ENCODE measurements at regions not wholly inside any gene's neighbourhood (a gene's known extent, or its start where the extent isn't known, plus 50 kb on each side); places are given as distances from the start of the nearest gene placed in this dataset.

DNA sequence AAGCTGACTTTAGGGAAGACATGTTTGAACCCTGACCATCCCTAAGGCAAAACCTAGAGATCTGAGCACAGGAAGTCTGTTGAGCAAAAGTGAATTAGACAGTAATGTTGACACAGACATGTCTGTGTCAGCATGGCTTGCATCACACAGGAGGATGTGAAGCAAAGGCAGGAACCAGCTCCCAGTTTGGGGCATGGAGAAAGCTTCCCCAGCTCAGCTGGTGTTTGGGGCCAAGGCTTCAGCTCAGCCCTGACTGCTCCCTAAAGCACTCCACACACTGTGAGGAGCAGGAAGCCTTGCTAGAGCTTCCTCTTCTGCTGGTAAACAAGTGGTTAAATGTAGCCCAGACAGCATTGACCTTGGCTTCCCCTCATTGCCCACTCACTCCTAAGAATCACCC, 153.8 kb upstream of the UBL3 start:
- no peak for DNase-seq (ENCODE audit: low read depth in 1 of 2, low spot score in 1 of 2)

DNA sequence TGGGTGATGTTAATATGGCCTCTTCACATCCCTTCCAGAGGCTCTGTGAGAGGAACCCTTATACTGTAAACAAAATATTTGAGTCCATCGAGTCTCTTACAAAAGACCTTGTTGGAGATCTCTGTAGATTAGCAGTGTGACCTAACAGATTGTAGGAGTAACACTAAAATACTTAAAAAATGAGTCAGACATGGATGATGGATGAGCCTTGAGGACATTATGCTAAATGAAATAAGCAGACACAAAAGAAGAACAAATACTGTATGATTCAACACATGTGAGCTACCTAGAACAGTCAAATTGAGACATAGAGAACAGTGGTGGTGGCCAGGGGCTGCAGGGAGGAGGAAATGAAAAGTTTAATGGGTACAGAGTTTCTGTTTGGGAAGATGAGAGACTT, 152.2 kb upstream of the UBL3 start:
- DNase-seq (ENCODE audit: low read depth in 1 of 2, low spot score in 1 of 2): no peak

- no peak for DNase-seq (ENCODE audit: low read depth in 1 of 2, low spot score in 1 of 2)
Measured at GRCh38 chr13:30000370-30000765, 150.0 kb upstream of the UBL3 start.

DNA sequence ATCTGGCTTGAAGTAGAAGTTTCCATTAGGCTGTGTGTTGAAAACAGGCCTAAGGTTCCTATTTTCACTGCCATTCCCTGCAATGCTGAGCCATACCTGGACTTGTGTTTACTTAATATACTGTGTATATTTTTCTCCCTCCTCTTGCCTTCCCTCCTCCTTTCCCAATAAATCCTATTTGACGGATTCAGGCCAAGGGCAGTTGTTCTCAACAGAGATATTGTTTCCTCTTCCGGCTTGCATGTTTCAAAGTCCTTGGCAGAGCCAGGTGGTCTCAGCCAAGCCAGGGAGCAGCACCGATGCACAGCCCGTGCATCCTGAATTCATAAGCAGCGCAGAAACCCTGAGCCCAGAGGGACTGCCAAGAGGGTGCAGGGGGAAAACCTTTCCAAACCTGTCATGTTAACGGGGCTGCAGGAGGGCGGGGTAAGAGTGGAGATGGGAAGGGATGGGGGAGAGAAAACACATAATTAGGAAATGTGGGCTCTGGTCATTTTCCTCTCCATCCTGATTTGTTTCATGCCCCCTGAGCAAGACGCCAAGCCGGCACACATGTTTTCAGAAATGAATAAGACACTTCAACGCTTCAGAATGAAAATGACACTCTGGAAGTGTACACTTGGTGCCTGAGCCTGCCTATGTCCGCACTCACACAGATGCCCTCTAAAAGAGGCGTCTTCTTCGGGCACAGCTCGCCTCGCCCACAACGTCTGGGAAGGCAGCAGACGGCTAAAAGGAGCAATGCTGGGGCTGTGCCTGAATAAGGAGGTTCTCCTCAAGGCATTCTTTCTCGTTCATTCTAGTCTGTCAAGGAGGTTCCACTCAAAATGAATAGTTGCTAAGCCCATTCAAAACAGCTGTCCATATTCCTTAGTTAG, 149.3 kb upstream of the UBL3 start:
- no peak for DNase-seq (ENCODE audit: low read depth in 1 of 2, low spot score in 1 of 2)

DNA sequence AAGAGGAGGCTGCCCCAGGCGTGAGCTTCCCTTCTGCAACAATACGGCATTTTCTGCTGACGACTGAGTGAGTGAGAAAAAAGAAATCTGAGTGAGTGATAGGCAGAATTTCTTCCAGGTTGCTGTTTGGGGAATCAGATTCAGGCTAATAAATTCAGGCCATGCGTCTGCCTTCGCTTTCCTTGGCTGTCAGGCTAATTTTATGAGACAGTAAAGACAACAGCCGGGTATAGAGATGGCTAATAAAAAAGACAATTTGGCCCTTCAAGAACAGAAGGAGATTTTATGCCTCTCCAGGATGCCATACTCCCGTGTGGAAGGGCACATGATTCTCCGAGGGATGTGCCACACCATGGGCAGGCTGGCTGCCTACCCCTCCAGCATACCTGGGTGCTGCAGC, 145.9 kb upstream of the UBL3 start:
- DNase-seq (ENCODE audit: low read depth in 1 of 2, low spot score in 1 of 2): no peak

GRCh38 chr13:29994911-29995595, 144.6 kb upstream of the UBL3 start:
- DNase-seq (ENCODE audit: low read depth in 1 of 2, low spot score in 1 of 2): no peak

GRCh38 chr13:29993716-29994488, 143.5 kb upstream of the UBL3 start:
- DNase-seq (ENCODE audit: low read depth in 1 of 2, low spot score in 1 of 2): no peak

DNA sequence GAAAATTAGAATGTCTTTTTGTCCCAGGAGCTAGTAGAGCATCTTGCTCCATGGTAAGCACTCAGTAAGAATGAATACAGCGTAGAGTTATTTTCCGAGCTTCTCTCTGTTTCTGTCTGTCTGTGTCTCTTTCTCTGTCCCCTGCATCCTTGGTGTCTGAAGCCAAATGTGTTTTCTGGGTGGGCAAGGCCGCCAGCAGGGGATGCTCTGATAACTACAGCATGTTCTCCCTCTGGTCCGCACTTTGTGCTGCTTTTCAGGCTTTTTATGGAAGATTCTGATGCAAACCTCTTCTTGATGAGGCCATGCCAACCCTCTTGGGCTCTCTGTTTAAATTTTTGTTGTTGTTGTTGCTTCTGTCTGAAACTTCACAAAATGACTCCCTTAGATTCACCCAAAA, 142.8 kb upstream of the UBL3 start:
- DNase-seq (ENCODE audit: low read depth in 1 of 2, low spot score in 1 of 2): no peak

DNA sequence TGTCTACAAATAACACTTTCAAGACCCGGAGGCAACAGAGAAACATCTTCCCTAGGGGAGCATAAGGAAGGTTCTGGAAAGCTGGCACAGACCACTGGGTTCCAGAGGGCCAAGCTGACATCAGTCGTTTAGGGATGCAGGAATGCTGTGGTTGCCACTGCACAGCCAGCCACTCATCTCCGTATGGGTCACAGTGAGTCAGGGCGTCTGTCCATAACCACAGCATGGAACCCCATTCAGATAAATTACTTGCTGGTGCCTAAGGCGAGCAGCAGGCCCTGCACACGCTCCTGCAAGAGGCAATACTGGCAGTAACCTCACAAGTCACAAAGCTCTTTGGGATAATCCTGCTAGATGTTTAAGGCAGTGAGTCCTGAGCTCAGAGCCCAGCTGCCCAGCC, 140.9 kb upstream of the UBL3 start:
- no peak for DNase-seq (ENCODE audit: low read depth in 1 of 2, low spot score in 1 of 2)

DNA sequence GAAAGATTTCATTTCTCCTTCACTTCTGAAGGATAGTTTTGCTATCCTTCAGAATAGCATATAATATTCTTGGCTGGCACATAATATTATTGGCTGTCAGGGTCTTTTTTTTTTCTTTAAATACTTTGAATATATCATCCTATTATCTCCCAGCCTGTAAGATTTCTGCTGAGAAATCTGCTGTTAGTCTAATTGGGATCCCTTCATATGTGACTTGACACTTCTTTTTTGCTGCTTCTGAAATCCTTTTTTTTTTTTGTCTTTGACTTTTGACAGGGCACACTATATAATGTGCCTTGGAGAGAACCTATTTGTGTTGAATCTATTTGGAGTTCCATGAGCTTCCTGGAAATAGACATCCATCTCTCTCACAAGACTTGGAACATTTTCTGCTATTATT, 136.9 kb upstream of the UBL3 start:
- DNase-seq (ENCODE audit: low read depth in 1 of 2, low spot score in 1 of 2): no peak

DNA sequence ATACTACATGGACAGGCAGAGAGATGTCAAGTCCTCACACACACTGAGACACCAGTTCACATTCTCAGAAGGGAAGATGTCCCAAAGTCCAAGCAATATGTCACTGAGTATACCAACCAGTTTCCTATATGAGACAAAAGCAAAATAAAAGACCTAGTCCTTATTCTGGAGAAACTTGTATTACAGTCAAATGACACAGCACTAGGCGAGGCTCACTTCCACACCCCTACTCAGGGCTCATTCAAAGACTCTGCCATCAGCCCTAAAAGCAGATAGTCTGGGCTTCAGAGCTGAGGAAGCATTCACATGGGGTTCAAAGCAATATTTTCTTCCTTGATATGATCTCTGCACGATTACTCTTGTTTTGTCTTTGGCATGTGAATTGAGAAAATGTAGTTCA, 129.9 kb upstream of the UBL3 start:
- DNase-seq (ENCODE audit: low read depth in 1 of 2, low spot score in 1 of 2): no peak

DNA sequence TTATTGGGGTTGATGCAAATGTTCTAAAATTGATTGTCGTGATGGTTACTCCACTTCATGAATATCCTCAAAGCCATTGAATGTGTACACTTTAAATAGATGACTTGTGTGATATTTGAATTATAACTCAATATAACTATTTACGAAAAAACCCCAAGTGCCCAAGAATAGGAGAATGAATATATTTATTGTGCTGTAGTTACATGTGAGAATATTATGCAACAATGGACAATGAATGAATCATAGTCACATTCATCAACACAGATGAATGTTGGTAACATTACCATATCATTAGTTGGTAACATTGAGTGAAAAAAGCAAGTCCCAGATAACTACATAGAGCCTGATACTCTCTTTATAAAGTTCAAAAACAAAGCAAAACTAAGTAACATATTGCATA, 127.8 kb upstream of the UBL3 start:
- no peak for DNase-seq (ENCODE audit: low read depth in 1 of 2, low spot score in 1 of 2)

DNA sequence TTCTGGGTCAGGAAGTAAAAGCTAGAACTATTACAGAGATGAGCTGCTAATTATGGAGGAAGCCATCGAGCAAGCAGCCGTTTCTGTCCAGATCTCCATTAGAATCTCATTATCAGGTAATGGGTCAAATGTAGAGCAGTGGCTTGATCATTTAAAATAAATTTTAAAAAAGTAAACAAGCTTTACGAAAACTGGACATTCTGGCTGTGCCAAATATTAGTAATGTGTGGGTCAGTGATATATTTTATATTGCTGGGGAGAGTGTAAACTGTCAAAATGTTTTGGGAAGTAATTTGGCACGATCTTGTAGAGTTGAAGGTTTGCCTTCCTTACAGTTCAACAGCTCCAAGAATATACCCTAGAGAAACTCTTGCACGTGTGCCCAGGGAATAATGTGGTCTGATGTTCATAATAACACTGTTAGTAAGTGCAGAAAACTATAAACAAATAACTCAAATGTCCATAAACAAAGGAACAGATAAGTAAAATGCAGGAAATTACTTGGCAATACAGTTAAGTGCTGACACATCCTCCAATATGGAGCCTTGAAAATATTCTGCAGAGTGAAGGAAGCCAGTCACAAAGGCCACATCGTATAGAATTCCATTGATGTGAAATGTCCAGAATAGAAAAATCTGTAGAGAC, 127.2 kb upstream of the UBL3 start:
- no peak for DNase-seq (ENCODE audit: low read depth in 1 of 2, low spot score in 1 of 2)

DNA sequence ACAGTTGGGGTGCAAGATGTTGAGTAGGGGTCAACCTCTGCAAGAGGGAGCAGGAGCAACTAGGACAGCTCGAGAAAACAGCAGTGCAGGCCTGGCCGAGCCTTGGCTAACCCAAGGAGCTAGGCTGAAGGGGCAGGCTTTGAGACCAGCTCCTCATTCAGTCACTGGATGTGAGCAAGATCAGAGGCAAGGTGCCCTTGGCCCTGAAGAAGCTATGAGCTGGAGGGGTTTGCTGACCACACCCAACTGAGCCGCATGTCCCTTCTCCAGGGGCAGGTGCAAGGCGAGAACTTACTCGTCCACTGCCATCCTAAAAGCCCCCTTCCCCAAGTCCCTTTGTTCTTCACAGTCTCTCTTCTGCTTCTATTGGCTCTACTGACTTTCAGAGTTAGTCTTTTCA, 126.1 kb upstream of the UBL3 start:
- no peak for DNase-seq (ENCODE audit: low read depth in 1 of 2, low spot score in 1 of 2)

GRCh38 chr13:29975283-29975682, 124.9 kb upstream of the UBL3 start:
- DNase-seq (ENCODE audit: low read depth in 1 of 2, low spot score in 1 of 2): no peak

DNA sequence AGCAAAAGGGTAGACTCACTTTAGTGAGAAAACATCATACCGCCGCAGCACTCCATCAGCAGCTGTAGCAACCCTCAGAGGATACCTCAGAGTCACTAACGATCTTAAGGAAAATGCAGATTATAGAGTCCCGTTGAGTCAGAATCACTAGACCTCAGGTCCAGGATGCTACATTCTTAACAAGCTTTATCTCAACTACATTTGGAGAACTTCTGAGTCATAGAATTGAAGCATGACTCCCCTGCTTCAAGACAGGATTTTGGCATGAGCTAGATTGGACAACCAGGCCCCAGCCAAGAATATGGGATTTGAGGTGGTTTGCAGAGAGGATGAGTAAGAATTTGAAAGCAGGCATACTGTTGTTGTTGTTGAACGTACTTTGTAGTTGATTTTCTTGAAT, 118.9 kb upstream of the UBL3 start:
- DNase-seq (ENCODE audit: low read depth in 1 of 2, low spot score in 1 of 2): no peak

DNA sequence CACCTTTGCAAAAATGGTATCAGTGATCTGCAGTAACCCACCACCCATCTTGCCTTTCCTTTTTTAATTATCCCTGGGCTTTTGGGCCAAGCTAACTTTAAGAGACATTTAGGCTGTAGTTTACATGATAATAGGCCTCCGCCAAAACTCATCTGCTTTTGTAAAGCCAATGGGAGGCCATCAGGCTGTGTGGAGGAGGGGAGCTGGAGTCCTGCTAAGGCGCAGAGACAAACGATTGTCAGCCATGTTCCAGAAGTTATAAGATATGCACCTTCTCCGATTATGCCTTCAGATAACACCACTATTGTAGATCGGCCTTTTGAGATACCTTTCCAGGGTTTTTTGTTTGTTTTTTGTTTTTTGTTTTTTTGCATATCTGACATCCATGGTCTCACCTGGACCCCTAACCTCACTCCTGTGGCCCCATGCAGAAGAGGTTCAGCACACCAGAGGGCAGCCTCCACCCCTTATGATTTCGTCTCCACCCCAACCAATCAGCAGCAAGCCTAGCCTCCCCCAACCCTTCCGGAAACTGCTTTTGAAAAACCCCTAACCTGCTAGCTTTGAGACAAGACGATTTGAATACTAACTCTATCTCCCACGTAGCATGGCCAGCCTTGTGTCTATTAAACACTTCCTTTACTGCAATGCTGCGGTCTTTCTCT, 113.9 kb upstream of the UBL3 start:
- no peak for DNase-seq (ENCODE audit: low read depth in 1 of 2, low spot score in 1 of 2)

DNA sequence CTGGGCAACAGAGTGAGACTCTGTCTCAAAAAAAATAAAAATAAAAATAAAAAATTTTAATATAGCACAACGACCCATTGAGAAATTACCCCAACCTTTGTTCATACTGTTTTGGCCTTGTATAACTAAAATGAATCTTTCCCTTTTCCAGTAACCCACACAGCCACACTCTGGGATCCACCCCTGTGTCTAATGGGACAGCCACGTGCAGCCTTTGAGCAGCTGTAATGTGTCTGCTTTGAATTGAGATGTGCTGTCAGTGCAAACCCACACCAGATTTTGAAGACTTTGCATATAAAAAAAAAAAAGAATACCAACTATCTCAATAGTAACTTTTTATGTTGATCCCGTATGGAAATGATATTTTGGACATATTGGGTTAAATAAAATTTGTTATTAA, 112.7 kb upstream of the UBL3 start:
- DNase-seq (ENCODE audit: low read depth in 1 of 2, low spot score in 1 of 2): no peak

DNA sequence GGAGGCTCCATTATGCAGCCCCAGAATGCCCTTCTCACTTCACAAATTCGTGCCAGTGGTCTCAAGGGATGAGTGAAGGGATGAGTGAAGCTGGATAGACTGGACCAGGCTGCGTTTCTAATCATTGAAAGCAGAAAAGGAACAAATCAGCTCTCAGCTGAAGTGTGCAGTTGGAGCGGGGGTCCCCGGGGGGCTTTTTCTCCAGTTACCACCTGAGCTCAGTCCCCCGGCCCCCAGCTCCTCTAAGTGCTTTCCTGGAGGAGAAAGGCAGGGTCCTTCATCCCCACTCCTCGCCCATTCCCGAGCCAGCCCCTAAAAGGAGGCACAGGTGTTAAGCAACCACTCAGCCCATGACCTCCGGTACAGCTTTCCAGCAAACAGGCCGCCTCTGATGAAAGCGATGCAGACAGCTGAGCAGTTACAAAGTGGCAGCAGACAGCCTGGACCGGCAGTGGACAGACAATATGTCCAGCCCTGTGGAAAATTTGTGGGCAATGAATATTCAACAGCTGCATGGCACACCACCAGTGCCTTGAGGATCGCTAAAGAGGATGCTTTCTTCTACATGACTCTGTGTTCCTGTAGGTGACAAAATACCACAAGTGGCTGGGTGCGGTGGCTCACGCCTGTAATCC, 110.7 kb upstream of the UBL3 start:
- DNase-seq (ENCODE audit: low read depth in 1 of 2, low spot score in 1 of 2): no peak

GRCh38 chr13:29959603-29960002, 109.2 kb upstream of the UBL3 start:
- DNase-seq (ENCODE audit: low read depth in 1 of 2, low spot score in 1 of 2): no peak

DNA sequence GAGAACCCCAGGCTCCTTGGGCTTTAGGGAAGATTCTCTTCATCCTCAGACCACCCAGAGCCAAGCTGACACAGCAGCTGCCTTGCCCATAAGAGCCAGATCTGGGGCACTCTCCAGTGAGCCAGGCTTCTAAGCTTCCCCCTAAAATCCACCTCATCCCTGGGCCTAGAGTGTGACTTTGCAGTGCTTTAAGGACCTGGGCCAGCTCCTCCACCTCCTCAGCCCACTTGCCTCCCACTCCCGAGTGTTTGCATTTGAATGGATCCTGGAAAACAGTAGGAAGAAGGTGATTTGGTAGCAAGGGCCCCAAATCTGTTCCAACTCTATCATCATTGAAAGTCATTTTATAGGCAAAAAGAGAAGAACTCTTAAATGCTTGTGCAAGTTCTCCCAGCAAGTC, 108.7 kb upstream of the UBL3 start:
- DNase-seq (ENCODE audit: low read depth in 1 of 2, low spot score in 1 of 2): no peak

Data from activated CD4-positive, alpha-beta T cell treated with anti-CD3 and anti-CD28 coated beads, Interleukin-2, amount 50 U/mL, for 24 hours (primary cell).